ENCODE measurements at regions not wholly inside any gene's neighbourhood (a gene's known extent, or its start where the extent isn't known, plus 50 kb on each side); places are given as distances from the start of the nearest gene placed in this dataset.

GRCh38 chr11:106276859-106277436, 199.5 kb downstream of the AASDHPPT start:
- Histone ChIP-seq H3K9me3 (0 out of 2 replicates have a peak, but pooled peaks cover 2% of the 10 kb centered on the region), H3K27me3 (replicated peaks; ENCODE audit: control insufficient read depth, insufficient read depth, low read length) (no peaks in the 10 kb centered on the region), H3K36me3 (ENCODE audit: control insufficient read depth, insufficient read depth, low read length) (no peaks in the 10 kb centered on the region), H3K4me1 (peaks cover 14% of the 10 kb centered on the region; the same call in 1 of the 2 replicates), H3K4me3 (ENCODE audit: low read depth, low read length) (no peak overlapping the region)
- POLR2A ChIA-PET, result no interaction called here
- CTCF ChIA-PET, result interaction anchor here (0.7 kb wide), 1 partner anchor 659 kb away, joined by 3 read pairs; no protein-coding TSS in a partner anchor
- H3K4me1 Mint-ChIP-seq (ENCODE audit: low read depth, unreplicated experiment), result peaks cover 20% of the 10 kb centered on the region
- intact Hi-C loops (cut with micrococcal nuclease; ENCODE audit: unreplicated experiment), result loop anchor here (1.0 to 10.0 kb wide), 7 partner anchors 121 to 760 kb away; no protein-coding TSS in a partner anchor
- H3K4me3 Mint-ChIP-seq (ENCODE audit: unreplicated experiment), result no peak overlapping the region
- H3K27me3 Mint-ChIP-seq (ENCODE audit: insufficient read depth, unreplicated experiment), result no peaks in the 10 kb centered on the region
- H3K36me3 Mint-ChIP-seq (ENCODE audit: insufficient read depth, unreplicated experiment), result no peaks in the 10 kb centered on the region
- DNase-seq, result peak; percentile 48 to 49
- peak overlapping the region; percentile 46 for H3K27ac Mint-ChIP-seq (ENCODE audit: unreplicated experiment)
- H3K9me3 Mint-ChIP-seq (ENCODE audit: unreplicated experiment), result peaks cover 18% of the 10 kb centered on the region
- TF ChIP-seq, protein P1, sequence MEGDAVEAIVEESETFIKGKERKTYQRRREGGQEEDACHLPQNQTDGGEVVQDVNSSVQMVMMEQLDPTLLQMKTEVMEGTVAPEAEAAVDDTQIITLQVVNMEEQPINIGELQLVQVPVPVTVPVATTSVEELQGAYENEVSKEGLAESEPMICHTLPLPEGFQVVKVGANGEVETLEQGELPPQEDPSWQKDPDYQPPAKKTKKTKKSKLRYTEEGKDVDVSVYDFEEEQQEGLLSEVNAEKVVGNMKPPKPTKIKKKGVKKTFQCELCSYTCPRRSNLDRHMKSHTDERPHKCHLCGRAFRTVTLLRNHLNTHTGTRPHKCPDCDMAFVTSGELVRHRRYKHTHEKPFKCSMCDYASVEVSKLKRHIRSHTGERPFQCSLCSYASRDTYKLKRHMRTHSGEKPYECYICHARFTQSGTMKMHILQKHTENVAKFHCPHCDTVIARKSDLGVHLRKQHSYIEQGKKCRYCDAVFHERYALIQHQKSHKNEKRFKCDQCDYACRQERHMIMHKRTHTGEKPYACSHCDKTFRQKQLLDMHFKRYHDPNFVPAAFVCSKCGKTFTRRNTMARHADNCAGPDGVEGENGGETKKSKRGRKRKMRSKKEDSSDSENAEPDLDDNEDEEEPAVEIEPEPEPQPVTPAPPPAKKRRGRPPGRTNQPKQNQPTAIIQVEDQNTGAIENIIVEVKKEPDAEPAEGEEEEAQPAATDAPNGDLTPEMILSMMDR (IDR thresholded peaks at IDR 0.05; ENCODE audit: insufficient read depth in 1 of 2, low read depth in 1 of 2, low read length in 1 of 2, severe bottlenecking in 1 of 2, unreplicated experiment in 1 of 2), result peak; percentile 46 to 63
- BruUV-seq (replicated peaks), result no TSS peak

GRCh38 chr11:106277484-106277883, 200.0 kb downstream of the AASDHPPT start:
- H3K27me3 Mint-ChIP-seq (ENCODE audit: insufficient read depth, unreplicated experiment), result no peaks in the 10 kb centered on the region
- ChIA-PET CTCF (interaction anchor here (0.7 kb wide), 1 partner anchor 659 kb away, joined by 3 read pairs; no protein-coding TSS in a partner anchor), POLR2A (no interaction called here)
- H3K4me3 Mint-ChIP-seq (ENCODE audit: unreplicated experiment), result no peak overlapping the region
- H3K9me3 Mint-ChIP-seq (ENCODE audit: unreplicated experiment), result peaks cover 13% of the 10 kb centered on the region
- H3K36me3 Mint-ChIP-seq (ENCODE audit: insufficient read depth, unreplicated experiment), result no peaks in the 10 kb centered on the region
- TF ChIP-seq, protein P1 (IDR thresholded peaks at IDR 0.05; ENCODE audit: insufficient read depth in 1 of 2, low read depth in 1 of 2, low read length in 1 of 2, severe bottlenecking in 1 of 2, unreplicated experiment in 1 of 2), result no peak
- BruUV-seq (replicated peaks), result no TSS peak
- Histone ChIP-seq H3K36me3 (ENCODE audit: control insufficient read depth, insufficient read depth, low read length) (no peaks in the 10 kb centered on the region), H3K4me3 (ENCODE audit: low read depth, low read length) (no peak overlapping the region), H3K27me3 (replicated peaks; ENCODE audit: control insufficient read depth, insufficient read depth, low read length) (no peaks in the 10 kb centered on the region), H3K4me1 (peaks cover 14% of the 10 kb centered on the region; the same call in 1 of the 2 replicates), H3K9me3 (0 out of 2 replicates have a peak, but pooled peaks cover 2% of the 10 kb centered on the region)
- peaks cover 20% of the 10 kb centered on the region for H3K4me1 Mint-ChIP-seq (ENCODE audit: low read depth, unreplicated experiment)
- no peak for DNase-seq
- H3K27ac Mint-ChIP-seq (ENCODE audit: unreplicated experiment), result peak overlapping the region; percentile 46
- intact Hi-C loops (cut with micrococcal nuclease; ENCODE audit: unreplicated experiment), result loop anchor here (1.0 to 10.0 kb wide), 7 partner anchors 121 to 760 kb away; no protein-coding TSS in a partner anchor

DNA sequence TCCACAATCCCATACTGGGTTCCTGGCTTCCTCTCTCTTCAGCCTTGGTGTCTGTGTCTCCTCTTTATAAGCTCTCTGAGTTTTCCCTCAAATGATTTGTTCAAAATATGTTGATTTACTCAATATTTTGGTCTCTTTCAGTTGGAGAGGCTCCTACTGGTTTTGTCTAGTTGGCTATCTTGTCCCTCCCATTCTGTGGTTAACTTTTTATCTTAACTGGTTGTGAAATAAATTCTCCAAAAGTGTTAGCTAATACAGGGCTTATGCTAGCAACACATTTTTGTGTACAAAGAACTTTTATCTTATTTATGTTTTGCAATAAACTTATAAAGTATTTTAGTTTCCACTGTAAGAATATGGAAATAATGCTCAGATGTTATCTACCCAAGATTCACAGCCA, 200.9 kb downstream of the AASDHPPT start:
- CTCF ChIA-PET, result no interaction called here
- Mint-ChIP-seq H3K4me3 (ENCODE audit: unreplicated experiment) (no peak overlapping the region), H3K27me3 (ENCODE audit: insufficient read depth, unreplicated experiment) (no peaks in the 10 kb centered on the region), H3K4me1 (ENCODE audit: low read depth, unreplicated experiment) (peaks cover 20% of the 10 kb centered on the region), H3K27ac (ENCODE audit: unreplicated experiment) (peak overlapping the region; percentile 46), H3K9me3 (ENCODE audit: unreplicated experiment) (peaks cover 12% of the 10 kb centered on the region), H3K36me3 (ENCODE audit: insufficient read depth, unreplicated experiment) (no peaks in the 10 kb centered on the region)
- BruUV-seq (replicated peaks), result no TSS peak
- H3K27me3 ChIP-seq (replicated peaks; ENCODE audit: control insufficient read depth, insufficient read depth, low read length), result no peaks in the 10 kb centered on the region
- no peak for DNase-seq
- H3K9me3 ChIP-seq, result 0 out of 2 replicates have a peak, but pooled peaks cover 2% of the 10 kb centered on the region
- H3K4me1 ChIP-seq, result peaks cover 14% of the 10 kb centered on the region; the same call in 1 of the 2 replicates
- intact Hi-C loops (cut with micrococcal nuclease; ENCODE audit: unreplicated experiment), result loop anchor here (5.0 to 10.0 kb wide), 2 partner anchors 191 to 306 kb away; no protein-coding TSS in a partner anchor
- no peak overlapping the region for H3K4me3 ChIP-seq (ENCODE audit: low read depth, low read length)
- no peaks in the 10 kb centered on the region for H3K36me3 ChIP-seq (ENCODE audit: control insufficient read depth, insufficient read depth, low read length)
- TF ChIP-seq, protein P1 (IDR thresholded peaks at IDR 0.05; ENCODE audit: insufficient read depth in 1 of 2, low read depth in 1 of 2, low read length in 1 of 2, severe bottlenecking in 1 of 2, unreplicated experiment in 1 of 2), result no peak
- POLR2A ChIA-PET, result no interaction called here

Data from Caco-2 (cell line).